Psoas muscle (tissue), 7 donors: ENCODE measurements at regions not wholly inside any gene's neighbourhood (a gene's known extent, or its start where the extent isn't known, plus 50 kb on each side); places are given as distances from the start of the nearest gene placed in this dataset.

Source experiments
- ATAC-seq, 4 donors: fragments of 200-7000 bp; cut with Tn5 transposase; one replicate each; pipeline ENCODE4 v1.9.1; 2020; ENCODE audit warnings: moderate library complexity in 3 of 4, mild to moderate bottlenecking in 2 of 4
- DNase-seq, 2 donors: peaks; one replicate each; pipeline ENCODE4 v3.0.0-alpha.2; 2020
- H3K27ac ChIP-seq: fragments of 200-600 bp; one replicate; pipeline ENCODE4 v1.8.0; 2022
- H3K27me3 ChIP-seq, 3 donors: fragments of 200-600 bp in 1 of 3; one replicate each; pipeline versions ENCODE4 v1.6.1 to v1.8.0; 2013 to 2022; ENCODE audit warnings: low read length in 2 of 3, mild to moderate bottlenecking in 2 of 3, moderate library complexity in 1 of 3; ENCODE audit not compliant: insufficient read depth in 3 of 3
- H3K36me3 ChIP-seq, 2 donors: fragments of 200-600 bp in 1 of 2; one replicate each; pipeline versions ENCODE4 v1.6.1 to v1.8.0; 2013 to 2022; ENCODE audit warnings: low read depth in 1 of 2, mild to moderate bottlenecking in 1 of 2, moderate library complexity in 1 of 2; ENCODE audit not compliant: insufficient read depth in 1 of 2
- H3K4me1 ChIP-seq: fragments of 200-600 bp; one replicate; pipeline ENCODE4 v1.8.0; 2022
- H3K4me3 ChIP-seq: fragments of 200-600 bp; one replicate; pipeline ENCODE4 v1.8.0; 2022; ENCODE audit warnings: mild to moderate bottlenecking
- H3K9me3 ChIP-seq: fragments of 200-600 bp; one replicate; pipeline ENCODE4 v1.8.0; 2022
- CTCF ChIP-seq: fragments of 200-600 bp; IDR thresholded peaks from one replicate; pipeline ENCODE4 v1.8.0; 2022; ENCODE audit warnings: antibody characterized with exemption
- WGBS, 3 donors: extraction: QIAGEN DNeasy Blood & Tissue Kit; methylation state at CpG; one replicate each; pipeline versions ENCODE4 v1.1.6 to v1.1.7; 2013; 5-methylcytosine and 5-hydroxymethylcytosine counted together
- intact Hi-C, 2 donors: fragments of 100-400 bp; cut with DNase I; formaldehyde crosslinking; loops; one replicate each; pipeline versions ENCODE4 v1.11.0 to v1.14.2; 2022
- donor health status: healthy with polysubstance abuse.
- donor health status: DM: no; HTN: no; CAD: no; lungs with moderate emphysema.
- donor health status: Bipolar disorder and iron deficiency.
- donor health status: healthy.
- donor health status: DM: yes; HTN: yes; CAD: no.
- donor health status: DM: no; HTN: no; CAD: no.
- donor health status: DM: yes; HTN: yes; CAD: no.

GRCh38 chr16:7206469-7206868 is 126.2 kb upstream of the RBFOX1 start:
- DNase-seq (no peak), ATAC-seq (no peak)
- Histone ChIP-seq H3K4me1 (no peaks in the 10 kb centered on the region), H3K9me3 (no peaks in the 10 kb centered on the region), H3K4me3 (no peak overlapping the region), H3K27me3 (no peaks in the 10 kb centered on the region), H3K36me3 (no peaks in the 10 kb centered on the region), H3K27ac (no peak overlapping the region)
- WGBS, 3 donors, result 30 to 38% (median 35%) methylated on average over 4 of the region's 4 CpGs
- no peak for TF ChIP-seq CTCF
- intact Hi-C loops, result no loop called here

- H3K36me3 ChIP-seq, result no peaks in the 10 kb centered on the region
- TF ChIP-seq CTCF, result no peak
- H3K27ac ChIP-seq, result no peak overlapping the region
- WGBS, 3 donors, result 56 to 61% (median 57%) methylated on average over 4 of the region's 4 CpGs
- DNase-seq (no peak), ATAC-seq (no peak)
- H3K9me3 ChIP-seq, result no peaks in the 10 kb centered on the region
- H3K27me3 ChIP-seq, result no peaks in the 10 kb centered on the region
- no peak overlapping the region for H3K4me3 ChIP-seq
- intact Hi-C loops, result no loop called here
- no peaks in the 10 kb centered on the region for H3K4me1 ChIP-seq
Observed at GRCh38 chr16:7200320-7200719, 132.3 kb upstream of the RBFOX1 start.

GRCh38 chr16:7185689-7186088 is 147.0 kb upstream of the RBFOX1 start:
- no peak for ATAC-seq
- no peak overlapping the region for H3K27ac ChIP-seq
- H3K4me1 ChIP-seq, result no peaks in the 10 kb centered on the region
- H3K4me3 ChIP-seq, result no peak overlapping the region
- H3K36me3 ChIP-seq, result no peaks in the 10 kb centered on the region
- 67 to 68% (median 68%) methylated on average over 4 of the region's 4 CpGs for WGBS, 3 donors
- intact Hi-C loops, result no loop called here
- no peak for TF ChIP-seq CTCF
- H3K9me3 ChIP-seq, result no peaks in the 10 kb centered on the region
- H3K27me3 ChIP-seq, result no peaks in the 10 kb centered on the region
- no peak for DNase-seq

GRCh38 chr16:7185165-7185564 is 147.5 kb upstream of the RBFOX1 start:
- H3K36me3 ChIP-seq, result no peaks in the 10 kb centered on the region
- DNase-seq (no peak), ATAC-seq (no peak)
- H3K9me3 ChIP-seq, result no peaks in the 10 kb centered on the region
- no peak overlapping the region for H3K4me3 ChIP-seq
- no peak for TF ChIP-seq CTCF
- WGBS, 3 donors, result 51 to 65% (median 60%) methylated on average over 3 of the region's 3 CpGs
- H3K27ac ChIP-seq, result no peak overlapping the region
- no peaks in the 10 kb centered on the region for H3K4me1 ChIP-seq
- H3K27me3 ChIP-seq, result no peaks in the 10 kb centered on the region
- intact Hi-C loops, result no loop called here

- no peaks in the 10 kb centered on the region for H3K27me3 ChIP-seq
- no peaks in the 10 kb centered on the region for H3K9me3 ChIP-seq
- DNase-seq (no peak), ATAC-seq (no peak)
- H3K36me3 ChIP-seq, result no peaks in the 10 kb centered on the region
- H3K4me3 ChIP-seq, result no peak overlapping the region
- no peak for TF ChIP-seq CTCF
- 58 to 82% (median 73%) methylated on average over 3 of the region's 3 CpGs for WGBS, 3 donors
- intact Hi-C loops, result no loop called here
- H3K4me1 ChIP-seq, result no peaks in the 10 kb centered on the region
- no peak overlapping the region for H3K27ac ChIP-seq
Observed at GRCh38 chr16:7183768-7184167, 148.9 kb upstream of the RBFOX1 start.
